ENCODE measurements at regions not wholly inside any gene's neighbourhood (a gene's known extent, or its start where the extent isn't known, plus 50 kb on each side); places are given as distances from the start of the nearest gene placed in this dataset.

DNA sequence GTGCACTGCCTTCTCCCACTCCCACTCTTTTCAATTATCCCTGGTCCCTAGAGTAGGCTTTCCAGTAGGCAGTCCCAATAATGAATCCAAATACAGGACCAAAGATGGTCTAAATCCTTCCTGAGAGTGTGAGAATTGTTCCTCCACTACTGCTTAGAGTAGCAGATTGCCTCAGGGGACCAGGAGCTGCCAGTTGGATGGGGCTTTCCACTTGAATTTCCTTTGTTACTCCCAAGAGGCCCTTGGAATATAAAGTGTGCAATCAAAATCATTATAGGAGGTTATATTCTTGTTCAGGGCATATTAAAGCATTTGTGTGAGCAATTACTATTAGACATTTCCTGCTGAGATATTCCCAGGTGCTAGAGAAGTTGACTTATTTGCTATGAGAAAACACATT is 156.6 kb upstream of the TLL1 start:
- Histone ChIP-seq H3K36me3 (ENCODE audit: control insufficient read depth in 1 of 2, insufficient read depth in 2 of 2, low read length in 2 of 2) (no peaks in the 10 kb centered on the region), H3K9me2 (ENCODE audit: insufficient read depth) (0 out of 2 replicates have a peak, but pooled peaks cover 7% of the 10 kb centered on the region), H3K4me3 (replicated peaks in 1 of 2; ENCODE audit: low read depth in 1 of 2, low read length in 2 of 2) (no peak overlapping the region), H3K27me3 (ENCODE audit: insufficient read depth, low read length) (no peaks in the 10 kb centered on the region), H2AFZ (ENCODE audit: low read depth, low read length, poor library complexity, severe bottlenecking) (no peak overlapping the region), H3K79me2 (ENCODE audit: insufficient read depth, low read length) (no peaks in the 10 kb centered on the region), H3K4me2 (ENCODE audit: low read length) (no peak overlapping the region), H3K9ac (ENCODE audit: low read length) (no peak overlapping the region), H3K27ac (ENCODE audit: low read depth, low read length) (no peak overlapping the region), H4K20me1 (ENCODE audit: insufficient read depth) (no peaks in the 10 kb centered on the region), H3K4me1 (ENCODE audit: control insufficient read depth in 1 of 2, insufficient read depth in 2 of 2, low read length in 2 of 2) (no peaks in the 10 kb centered on the region), H3K9me3 (ENCODE audit: control insufficient read depth in 1 of 2, insufficient read depth in 1 of 2, low read depth in 1 of 2, low read length in 2 of 2) (no peaks in the 10 kb centered on the region)
- ATAC-seq (no peak), DNase-seq (ENCODE audit: low read depth, low spot score) (no peak)
- ChIA-PET POLR2A (no interaction called here), RAD21 (ENCODE audit: low non-redundant PET in 1 of 2, low total read pairs in 2 of 2, uncharacterized antibody in 2 of 2, unreplicated experiment in 2 of 2) (no interaction called here), CTCF (no interaction called here)
- intact Hi-C loops (cut with micrococcal nuclease), result no loop called here
- BruUV-seq (replicated peaks), result no TSS peak
- no peak for TF ChIP-seq FOSL1 (IDR thresholded peaks at IDR 0.05; ENCODE audit: low read depth)
- TF ChIP-seq EZH2phosphoT487 (IDR thresholded peaks at IDR 0.05; ENCODE audit: borderline replicate concordance), result no peak
- TF ChIP-seq, protein P1, sequence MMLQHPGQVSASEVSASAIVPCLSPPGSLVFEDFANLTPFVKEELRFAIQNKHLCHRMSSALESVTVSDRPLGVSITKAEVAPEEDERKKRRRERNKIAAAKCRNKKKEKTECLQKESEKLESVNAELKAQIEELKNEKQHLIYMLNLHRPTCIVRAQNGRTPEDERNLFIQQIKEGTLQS (IDR thresholded peaks at IDR 0.05), result no peak
- TF ChIP-seq, protein P2, sequence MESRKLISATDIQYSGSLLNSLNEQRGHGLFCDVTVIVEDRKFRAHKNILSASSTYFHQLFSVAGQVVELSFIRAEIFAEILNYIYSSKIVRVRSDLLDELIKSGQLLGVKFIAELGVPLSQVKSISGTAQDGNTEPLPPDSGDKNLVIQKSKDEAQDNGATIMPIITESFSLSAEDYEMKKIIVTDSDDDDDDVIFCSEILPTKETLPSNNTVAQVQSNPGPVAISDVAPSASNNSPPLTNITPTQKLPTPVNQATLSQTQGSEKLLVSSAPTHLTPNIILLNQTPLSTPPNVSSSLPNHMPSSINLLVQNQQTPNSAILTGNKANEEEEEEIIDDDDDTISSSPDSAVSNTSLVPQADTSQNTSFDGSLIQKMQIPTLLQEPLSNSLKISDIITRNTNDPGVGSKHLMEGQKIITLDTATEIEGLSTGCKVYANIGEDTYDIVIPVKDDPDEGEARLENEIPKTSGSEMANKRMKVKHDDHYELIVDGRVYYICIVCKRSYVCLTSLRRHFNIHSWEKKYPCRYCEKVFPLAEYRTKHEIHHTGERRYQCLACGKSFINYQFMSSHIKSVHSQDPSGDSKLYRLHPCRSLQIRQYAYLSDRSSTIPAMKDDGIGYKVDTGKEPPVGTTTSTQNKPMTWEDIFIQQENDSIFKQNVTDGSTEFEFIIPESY (IDR thresholded peaks at IDR 0.05; ENCODE audit: extremely low read depth, insufficient replicate concordance, low read length), result no peak
- TF ChIP-seq ZNF274 (IDR thresholded peaks at IDR 0.05; ENCODE audit: low read depth, low read length), result no peak

DNA sequence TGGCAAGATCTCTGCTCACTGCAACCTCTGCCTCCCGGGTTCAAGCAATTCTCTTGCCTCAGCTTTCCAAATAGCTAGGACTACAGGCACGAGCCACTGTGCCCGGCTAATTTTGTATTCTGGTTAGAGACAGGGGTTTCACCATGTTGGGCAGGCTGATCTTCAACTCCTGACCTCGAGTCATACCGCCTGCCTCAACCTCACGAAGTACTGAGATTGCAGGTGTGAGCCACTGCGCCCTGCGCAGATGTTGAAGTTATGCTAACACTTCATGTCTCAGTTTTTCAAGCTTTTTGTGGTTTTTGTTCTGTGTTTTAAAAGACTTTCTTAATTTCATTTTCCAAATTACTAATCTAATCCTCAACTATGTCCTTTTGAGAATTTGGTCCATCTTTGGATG is 154.4 kb upstream of the TLL1 start:
- Histone ChIP-seq H3K79me2 (ENCODE audit: insufficient read depth, low read length) (no peaks in the 10 kb centered on the region), H3K9me3 (ENCODE audit: control insufficient read depth in 1 of 2, insufficient read depth in 1 of 2, low read depth in 1 of 2, low read length in 2 of 2) (no peaks in the 10 kb centered on the region), H3K4me1 (ENCODE audit: control insufficient read depth in 1 of 2, insufficient read depth in 2 of 2, low read length in 2 of 2) (no peaks in the 10 kb centered on the region), H2AFZ (ENCODE audit: low read depth, low read length, poor library complexity, severe bottlenecking) (no peak overlapping the region), H3K27ac (ENCODE audit: low read depth, low read length) (no peak overlapping the region), H4K20me1 (ENCODE audit: insufficient read depth) (no peaks in the 10 kb centered on the region), H3K27me3 (ENCODE audit: insufficient read depth, low read length) (no peaks in the 10 kb centered on the region), H3K9me2 (ENCODE audit: insufficient read depth) (no peaks in the 10 kb centered on the region), H3K4me3 (replicated peaks in 1 of 2; ENCODE audit: low read depth in 1 of 2, low read length in 2 of 2) (no peak overlapping the region), H3K4me2 (ENCODE audit: low read length) (no peak overlapping the region), H3K9ac (ENCODE audit: low read length) (no peak overlapping the region), H3K36me3 (ENCODE audit: control insufficient read depth in 1 of 2, insufficient read depth in 2 of 2, low read length in 2 of 2) (no peaks in the 10 kb centered on the region)
- ChIA-PET POLR2A (no interaction called here), CTCF (no interaction called here), RAD21 (ENCODE audit: low non-redundant PET in 1 of 2, low total read pairs in 2 of 2, uncharacterized antibody in 2 of 2, unreplicated experiment in 2 of 2) (no interaction called here)
- no TSS peak for BruUV-seq (replicated peaks)
- DNase-seq (ENCODE audit: low read depth, low spot score) (no peak), ATAC-seq (no peak)
- intact Hi-C loops (cut with micrococcal nuclease), result no loop called here
- TF ChIP-seq SRF (IDR thresholded peaks at IDR 0.05; ENCODE audit: low read depth) (no peak), ELF1 (IDR thresholded peaks at IDR 0.05; ENCODE audit: borderline replicate concordance, low read depth) (no peak), ZNF274 (IDR thresholded peaks at IDR 0.05; ENCODE audit: low read depth, low read length) (no peak), YY1 (IDR thresholded peaks at IDR 0.05; ENCODE audit: extremely low read depth, insufficient replicate concordance, low read depth, low read length) (no peak), RAD21 (IDR thresholded peaks at IDR 0.05; ENCODE audit: low read depth) (no peak), EZH2 (IDR thresholded peaks at IDR 0.05) (no peak), CEBPB (IDR thresholded peaks at IDR 0.05; ENCODE audit: low read depth) (no peak), JUND (IDR thresholded peaks at IDR 0.05) (no peak)
- TF ChIP-seq, protein P1 (IDR thresholded peaks at IDR 0.05), result no peak
- TF ChIP-seq, protein P2 (IDR thresholded peaks at IDR 0.05; ENCODE audit: extremely low read depth, insufficient replicate concordance, low read length), result no peak
